Thyroid gland (tissue), 4 donors: ENCODE measurements at regions not wholly inside any gene's neighbourhood (a gene's known extent, or its start where the extent isn't known, plus 50 kb on each side); places are given as distances from the start of the nearest gene placed in this dataset.

Experiments used
- DNase-seq, 2 donors: peaks; one replicate each; pipeline ENCODE4 v3.0.0-alpha.2; 2019
- H3K27ac ChIP-seq, 3 donors: fragments of 200-600 bp; sonication (generic); 1 replicate in 2 of 3; 2 replicates in 1 of 3; pipeline ENCODE4 v1.5.1; 2016 to 2019; ENCODE audit warnings: mild to moderate bottlenecking in 1 of 3, moderate library complexity in 1 of 3
- H3K27me3 ChIP-seq: fragments of 200-600 bp; sonication (generic); one replicate; pipeline ENCODE4 v1.5.1; 2019
- H3K36me3 ChIP-seq, 2 donors: fragments of 200-600 bp; sonication (generic); one replicate each; pipeline ENCODE4 v1.5.1; 2016 to 2019
- H3K4me1 ChIP-seq, 2 donors: fragments of 200-600 bp; sonication (generic); one replicate each; pipeline ENCODE4 v1.5.1; 2017 to 2019
- H3K4me3 ChIP-seq, 3 donors: fragments of 200-600 bp; sonication (generic); replicated peaks in 1 of 3; 1 replicate in 2 of 3; 2 replicates in 1 of 3; pipeline ENCODE4 v1.5.1; 2016; ENCODE audit warnings: mild to moderate bottlenecking in 1 of 3
- H3K9me3 ChIP-seq: fragments of 200-600 bp; sonication (generic); one replicate; pipeline ENCODE4 v1.5.1; 2017
- CTCF ChIP-seq, 6 experiments: fragments of 200-600 bp in 3 of 6; fragments of 450-650 bp in 3 of 6; sonication (generic) in 3 of 6; IDR thresholded peaks; one replicate each; pipeline ENCODE4 v1.5.1; 2016 to 2019; ENCODE audit warnings: antibody characterized with exemption in 6 of 6, mild to moderate bottlenecking in 2 of 6, inconsistent platforms in 1 of 6, moderate library complexity in 1 of 6
- POLR2A ChIP-seq, 2 donors: fragments of 450-650 bp; IDR thresholded peaks; one replicate each; pipeline ENCODE4 v1.6.1; 2017; ENCODE audit warnings: antibody characterized with exemption in 2 of 2, mild to moderate bottlenecking in 2 of 2, moderate library complexity in 1 of 2
- WGBS, 2 donors: methylation state at CpG; one replicate each; pipeline ENCODE4 v1.1.5; 2017; 5-methylcytosine and 5-hydroxymethylcytosine counted together
- intact Hi-C: fragments of 100-400 bp; cut with DNase I; formaldehyde crosslinking; loops from one replicate; pipeline ENCODE4 v1.15.1; 2023

DNA sequence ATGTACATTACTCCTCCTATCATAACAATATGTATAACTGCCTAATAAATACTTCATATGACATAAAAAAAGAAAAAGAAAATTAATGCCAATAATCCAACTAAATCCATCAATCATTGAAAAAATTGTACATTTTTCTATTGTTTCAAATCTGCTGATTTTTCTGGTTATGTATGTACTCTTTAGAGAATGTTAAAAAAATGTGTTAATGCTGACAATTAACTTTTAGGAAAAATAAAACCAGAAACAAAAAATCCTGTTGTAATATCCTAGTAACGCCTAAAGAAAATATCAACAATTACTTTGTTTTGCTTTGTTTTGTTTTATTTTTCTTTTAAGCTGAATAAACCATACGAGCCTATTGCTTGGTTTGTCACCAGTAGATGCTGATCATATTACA lies 213.9 kb upstream of the USP25 start:
- DNase-seq: no peak
- Histone ChIP-seq H3K4me1 (no peaks in the 10 kb centered on the region), H3K27ac (no peak overlapping the region), H3K36me3 (no peaks in the 10 kb centered on the region), H3K9me3 (no peaks in the 10 kb centered on the region), H3K4me3 (no peak overlapping the region), H3K27me3 (no peaks in the 10 kb centered on the region)
- 76 to 82% methylated on average over 2 of the region's 2 CpGs for WGBS, 2 donors
- intact Hi-C loops: no loop called here
- TF ChIP-seq CTCF (IDR thresholded peaks at IDR 0.05) (no peak), POLR2A (IDR thresholded peaks at IDR 0.05) (no peak)

DNA sequence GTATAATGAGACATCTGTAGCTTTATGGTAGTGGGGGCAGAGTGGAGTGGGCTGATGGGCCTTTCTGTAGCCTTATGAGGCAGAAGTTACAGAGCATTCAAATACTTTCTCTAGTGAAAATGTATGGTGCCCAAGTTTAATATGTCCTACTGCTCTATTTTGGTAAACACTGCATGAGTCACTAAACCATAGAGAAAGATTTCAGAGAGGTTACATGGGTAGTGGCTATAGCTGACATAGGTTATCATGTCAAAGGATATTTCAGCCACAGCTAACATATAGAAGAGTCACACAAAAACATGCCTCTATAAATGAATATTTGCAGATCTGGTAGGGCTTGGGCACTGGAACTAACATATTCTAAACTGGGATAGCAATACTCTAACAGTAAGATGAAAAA lies 212.4 kb upstream of the USP25 start:
- no peak for TF ChIP-seq CTCF (IDR thresholded peaks at IDR 0.05)
- TF ChIP-seq POLR2A (IDR thresholded peaks at IDR 0.05): no peak
- H3K9me3 ChIP-seq: no peaks in the 10 kb centered on the region
- H3K27ac ChIP-seq: no peak overlapping the region

GRCh38 chr21:15520811-15521643 lies 208.8 kb upstream of the USP25 start:
- DNase-seq: no peak
- Histone ChIP-seq H3K4me3 (no peak overlapping the region), H3K4me1 (no peaks in the 10 kb centered on the region), H3K36me3 (no peaks in the 10 kb centered on the region), H3K27ac (no peak overlapping the region), H3K27me3 (no peaks in the 10 kb centered on the region), H3K9me3 (no peaks in the 10 kb centered on the region)
- no peak for TF ChIP-seq CTCF (IDR thresholded peaks at IDR 0.05)
- TF ChIP-seq POLR2A (IDR thresholded peaks at IDR 0.05): no peak
- WGBS, 2 donors: 73 to 84% methylated on average over 4 of the region's 4 CpGs
- intact Hi-C loops: no loop called here

More for the DNA sequence above, 212.4 kb upstream of the USP25 start:
- Histone ChIP-seq H3K27me3 (no peaks in the 10 kb centered on the region), H3K4me3 (no peak overlapping the region), H3K4me1 (no peaks in the 10 kb centered on the region), H3K36me3 (no peaks in the 10 kb centered on the region)
- intact Hi-C loops: no loop called here
- DNase-seq: no peak

DNA sequence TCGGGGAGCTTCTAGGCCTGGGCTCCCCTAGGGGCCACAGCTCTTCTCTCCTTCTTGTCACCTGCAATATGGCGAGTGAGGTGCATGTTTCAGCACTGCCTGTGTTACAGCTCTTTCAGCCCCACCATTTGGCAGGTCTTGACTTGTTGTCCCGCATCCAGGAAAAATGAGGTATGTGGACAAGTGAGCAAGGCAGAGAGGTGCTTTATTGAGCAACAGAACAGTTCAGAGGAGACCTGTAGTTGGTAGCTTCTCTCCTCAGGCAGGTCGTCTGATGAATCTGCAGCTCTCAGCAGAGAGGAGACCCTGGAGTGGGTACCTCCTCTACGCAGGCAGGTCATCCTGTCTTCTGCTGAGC lies 208.2 kb upstream of the USP25 start:
- TF ChIP-seq CTCF (IDR thresholded peaks at IDR 0.05) (no peak), POLR2A (IDR thresholded peaks at IDR 0.05) (no peak)
- Histone ChIP-seq H3K4me1 (no peaks in the 10 kb centered on the region), H3K27me3 (no peaks in the 10 kb centered on the region), H3K9me3 (no peaks in the 10 kb centered on the region), H3K36me3 (no peaks in the 10 kb centered on the region), H3K4me3 (no peak overlapping the region), H3K27ac (no peak overlapping the region)
- no peak for DNase-seq
- 93% methylated on average over 5 of the region's 5 CpGs for WGBS, 2 donors
- intact Hi-C loops: no loop called here

DNA sequence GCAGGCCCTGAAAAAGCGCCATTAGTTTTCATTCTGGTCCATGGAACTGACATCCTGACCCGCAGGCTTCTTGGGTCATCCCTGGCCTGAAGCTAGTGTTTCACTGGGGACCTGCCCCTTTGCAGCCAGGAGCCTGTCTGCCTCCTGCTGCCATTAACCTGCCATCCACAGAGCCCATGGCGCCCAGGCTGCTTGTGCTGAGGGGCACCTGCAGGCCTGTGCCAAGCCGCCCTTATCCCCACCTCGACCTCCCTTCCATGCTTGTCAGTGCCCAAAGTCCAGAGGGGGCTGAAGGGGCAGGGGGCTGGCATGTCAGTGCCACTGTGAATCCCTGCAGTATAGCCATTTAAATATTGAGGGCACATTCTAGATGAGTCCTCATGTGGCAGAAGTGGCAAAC lies 207.6 kb upstream of the USP25 start:
- H3K4me1 ChIP-seq: no peaks in the 10 kb centered on the region
- 96 to 100% methylated on average over 5 of the region's 5 CpGs for WGBS, 2 donors
- H3K36me3 ChIP-seq: no peaks in the 10 kb centered on the region
- no peak overlapping the region for H3K27ac ChIP-seq
- no peak for TF ChIP-seq POLR2A (IDR thresholded peaks at IDR 0.05)
- no peak for TF ChIP-seq CTCF (IDR thresholded peaks at IDR 0.05)
- no peaks in the 10 kb centered on the region for H3K27me3 ChIP-seq
- no peak for DNase-seq
- H3K9me3 ChIP-seq: no peaks in the 10 kb centered on the region
- intact Hi-C loops: no loop called here
- no peak overlapping the region for H3K4me3 ChIP-seq
